ENCODE measurements at regions not wholly inside any gene's neighbourhood (a gene's known extent, or its start where the extent isn't known, plus 50 kb on each side); places are given as distances from the start of the nearest gene placed in this dataset.

DNA sequence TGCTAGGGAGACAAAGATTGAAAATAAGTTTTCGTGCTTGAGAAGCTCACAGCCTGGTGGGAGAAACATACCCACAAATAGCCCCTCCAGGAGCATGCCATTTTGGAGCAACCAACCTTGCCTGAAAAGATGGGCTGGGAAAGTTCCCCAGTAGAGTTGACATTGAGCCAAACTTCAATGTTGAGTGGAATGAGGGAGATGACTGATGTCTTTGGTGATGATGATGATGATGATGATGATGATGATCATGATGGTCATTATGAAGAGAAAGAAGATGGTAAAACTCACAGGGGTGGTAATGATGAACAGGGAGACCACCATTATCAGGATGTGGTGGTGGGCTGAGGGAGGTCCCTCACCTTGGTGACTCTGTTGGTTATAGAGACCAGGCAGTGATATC lies 50.1 kb upstream of the ADRA1D start:
- TF ChIP-seq, protein P1, sequence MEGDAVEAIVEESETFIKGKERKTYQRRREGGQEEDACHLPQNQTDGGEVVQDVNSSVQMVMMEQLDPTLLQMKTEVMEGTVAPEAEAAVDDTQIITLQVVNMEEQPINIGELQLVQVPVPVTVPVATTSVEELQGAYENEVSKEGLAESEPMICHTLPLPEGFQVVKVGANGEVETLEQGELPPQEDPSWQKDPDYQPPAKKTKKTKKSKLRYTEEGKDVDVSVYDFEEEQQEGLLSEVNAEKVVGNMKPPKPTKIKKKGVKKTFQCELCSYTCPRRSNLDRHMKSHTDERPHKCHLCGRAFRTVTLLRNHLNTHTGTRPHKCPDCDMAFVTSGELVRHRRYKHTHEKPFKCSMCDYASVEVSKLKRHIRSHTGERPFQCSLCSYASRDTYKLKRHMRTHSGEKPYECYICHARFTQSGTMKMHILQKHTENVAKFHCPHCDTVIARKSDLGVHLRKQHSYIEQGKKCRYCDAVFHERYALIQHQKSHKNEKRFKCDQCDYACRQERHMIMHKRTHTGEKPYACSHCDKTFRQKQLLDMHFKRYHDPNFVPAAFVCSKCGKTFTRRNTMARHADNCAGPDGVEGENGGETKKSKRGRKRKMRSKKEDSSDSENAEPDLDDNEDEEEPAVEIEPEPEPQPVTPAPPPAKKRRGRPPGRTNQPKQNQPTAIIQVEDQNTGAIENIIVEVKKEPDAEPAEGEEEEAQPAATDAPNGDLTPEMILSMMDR (conservative IDR thresholded peaks at IDR 0.05 in 1 of 2, IDR thresholded peaks at IDR 0.05 in 1 of 2; ENCODE audit: low read depth in 1 of 2, low read length in 2 of 2), result no peak
- no peak for TF ChIP-seq EZH2 (IDR thresholded peaks at IDR 0.05; ENCODE audit: low read length, missing control alignments)

All from fibroblast of lung (primary cell).